ENCODE measurements at regions not wholly inside any gene's neighbourhood (a gene's known extent, or its start where the extent isn't known, plus 50 kb on each side); places are given as distances from the start of the nearest gene placed in this dataset.

- no TSS peak for BruUV-seq (replicated peaks)
- DNase-seq: no peak
- Mint-ChIP-seq H3K27ac (ENCODE audit: unreplicated experiment) (no peak overlapping the region), H3K4me1 (ENCODE audit: low read depth, unreplicated experiment) (no peaks in the 10 kb centered on the region), H3K36me3 (ENCODE audit: insufficient read depth, unreplicated experiment) (no peaks in the 10 kb centered on the region), H3K27me3 (ENCODE audit: unreplicated experiment) (no peaks in the 10 kb centered on the region), H3K9me3 (ENCODE audit: low read depth, unreplicated experiment) (peaks cover 4% of the 10 kb centered on the region), H3K4me3 (ENCODE audit: low read depth, unreplicated experiment) (no peak overlapping the region)
- intact Hi-C loops (cut with micrococcal nuclease; ENCODE audit: unreplicated experiment): no loop called here
- CTCF ChIA-PET: no interaction called here
- TF ChIP-seq CTCF (IDR thresholded peaks at IDR 0.05; ENCODE audit: unreplicated experiment): no peak
These were observed 722.9 kb downstream of the BCL11A start for GRCh38 chr2:59830601-59831000.

GRCh38 chr2:59827677-59828076, 725.8 kb downstream of the BCL11A start:
- no peaks in the 10 kb centered on the region for H3K36me3 Mint-ChIP-seq (ENCODE audit: insufficient read depth, unreplicated experiment)
- no TSS peak for BruUV-seq (replicated peaks)
- H3K27me3 Mint-ChIP-seq (ENCODE audit: unreplicated experiment): no peaks in the 10 kb centered on the region
- peaks cover 4% of the 10 kb centered on the region for H3K9me3 Mint-ChIP-seq (ENCODE audit: low read depth, unreplicated experiment)
- intact Hi-C loops (cut with micrococcal nuclease; ENCODE audit: unreplicated experiment): no loop called here
- CTCF ChIA-PET: no interaction called here
- H3K27ac Mint-ChIP-seq (ENCODE audit: unreplicated experiment): no peak overlapping the region
- DNase-seq: no peak
- TF ChIP-seq CTCF (IDR thresholded peaks at IDR 0.05; ENCODE audit: unreplicated experiment): no peak
- H3K4me1 Mint-ChIP-seq (ENCODE audit: low read depth, unreplicated experiment): no peaks in the 10 kb centered on the region
- no peak overlapping the region for H3K4me3 Mint-ChIP-seq (ENCODE audit: low read depth, unreplicated experiment)

- TF ChIP-seq CTCF (IDR thresholded peaks at IDR 0.05; ENCODE audit: unreplicated experiment): no peak
- no peak for DNase-seq
- BruUV-seq (replicated peaks): no TSS peak
- CTCF ChIA-PET: no interaction called here
- peaks cover 4% of the 10 kb centered on the region for H3K9me3 Mint-ChIP-seq (ENCODE audit: low read depth, unreplicated experiment)
- no peaks in the 10 kb centered on the region for H3K27me3 Mint-ChIP-seq (ENCODE audit: unreplicated experiment)
- H3K27ac Mint-ChIP-seq (ENCODE audit: unreplicated experiment): no peak overlapping the region
- H3K36me3 Mint-ChIP-seq (ENCODE audit: insufficient read depth, unreplicated experiment): no peaks in the 10 kb centered on the region
- no peaks in the 10 kb centered on the region for H3K4me1 Mint-ChIP-seq (ENCODE audit: low read depth, unreplicated experiment)
- no peak overlapping the region for H3K4me3 Mint-ChIP-seq (ENCODE audit: low read depth, unreplicated experiment)
- intact Hi-C loops (cut with micrococcal nuclease; ENCODE audit: unreplicated experiment): no loop called here
These were observed 727.3 kb downstream of the BCL11A start for GRCh38 chr2:59826177-59826576.

- Mint-ChIP-seq H3K27me3 (ENCODE audit: unreplicated experiment) (no peaks in the 10 kb centered on the region), H3K4me3 (ENCODE audit: low read depth, unreplicated experiment) (no peak overlapping the region), H3K27ac (ENCODE audit: unreplicated experiment) (no peak overlapping the region), H3K4me1 (ENCODE audit: low read depth, unreplicated experiment) (no peaks in the 10 kb centered on the region), H3K9me3 (ENCODE audit: low read depth, unreplicated experiment) (no peaks in the 10 kb centered on the region), H3K36me3 (ENCODE audit: insufficient read depth, unreplicated experiment) (no peaks in the 10 kb centered on the region)
- CTCF ChIA-PET: interaction anchor here (0.6 kb wide), 1 partner anchor 25 kb away, joined by 3 read pairs; no protein-coding TSS in a partner anchor
- no peak for TF ChIP-seq CTCF (IDR thresholded peaks at IDR 0.05; ENCODE audit: unreplicated experiment)
- intact Hi-C loops (cut with micrococcal nuclease; ENCODE audit: unreplicated experiment): no loop called here
- BruUV-seq (replicated peaks): no TSS peak
- DNase-seq: no peak
These were observed 729.1 kb downstream of the BCL11A start for GRCh38 chr2:59824314-59824713.

Data from Calu3 (cell line).